ENCODE measurements at regions not wholly inside any gene's neighbourhood (a gene's known extent, or its start where the extent isn't known, plus 50 kb on each side); places are given as distances from the start of the nearest gene placed in this dataset.
A peak's percentile ranks its signal among the peaks of the same experiment; 100 is the strongest.

GRCh38 chr17:77266891-77267341 is 126.1 kb downstream of the SEC14L1 start:
- DNase-seq (ENCODE audit: low read depth) = no peak

DNA sequence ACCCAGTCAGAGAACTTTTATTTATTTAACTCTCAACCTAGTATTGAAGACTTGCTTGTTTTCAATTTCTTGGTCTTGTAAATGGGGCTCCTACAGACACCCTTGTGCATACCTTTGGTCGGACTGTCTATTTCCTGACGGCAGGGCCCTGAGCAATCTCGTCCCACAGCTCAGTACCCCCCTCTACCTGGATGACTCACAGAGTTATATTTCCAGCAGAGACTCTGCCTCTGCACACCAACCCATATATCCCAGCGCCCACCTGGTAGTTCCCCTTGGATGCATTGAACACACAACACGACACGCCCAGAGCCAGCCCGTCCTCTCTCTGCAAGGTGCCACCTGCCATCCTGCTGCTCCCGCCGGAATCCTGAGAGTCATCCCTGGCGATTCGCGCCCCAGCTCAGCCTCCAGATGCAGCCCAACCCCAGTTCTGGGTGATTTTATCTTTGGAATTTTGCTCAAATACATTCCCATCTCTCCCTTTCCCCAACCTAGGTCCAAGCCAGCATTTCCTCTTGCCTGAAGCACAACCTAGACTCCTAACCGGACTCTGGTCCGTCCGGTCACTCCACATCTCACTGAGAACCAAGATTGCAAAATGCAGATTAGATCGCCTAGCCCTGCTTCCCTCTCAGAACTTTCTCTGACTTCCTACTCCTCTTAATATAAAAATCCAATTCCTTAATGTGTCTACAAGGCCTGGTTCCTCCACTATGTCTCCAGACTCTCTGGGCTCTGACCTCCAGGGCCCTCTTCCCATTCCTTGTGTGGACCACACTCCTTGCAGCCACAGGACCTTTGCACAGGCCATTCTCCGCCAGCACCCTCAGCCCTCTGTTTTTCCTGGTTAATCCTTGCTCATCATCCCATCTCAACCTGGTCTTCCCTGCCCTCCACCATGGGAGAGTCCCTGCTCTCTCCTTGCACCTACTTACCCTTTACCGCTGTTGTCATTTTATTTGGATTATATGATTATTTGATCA is 129.2 kb downstream of the SEC14L1 start:
- no peak for DNase-seq (ENCODE audit: low read depth)

- DNase-seq (ENCODE audit: low read depth) = no peak
Measured at GRCh38 chr17:77271411-77271810, 130.6 kb downstream of the SEC14L1 start.

DNA sequence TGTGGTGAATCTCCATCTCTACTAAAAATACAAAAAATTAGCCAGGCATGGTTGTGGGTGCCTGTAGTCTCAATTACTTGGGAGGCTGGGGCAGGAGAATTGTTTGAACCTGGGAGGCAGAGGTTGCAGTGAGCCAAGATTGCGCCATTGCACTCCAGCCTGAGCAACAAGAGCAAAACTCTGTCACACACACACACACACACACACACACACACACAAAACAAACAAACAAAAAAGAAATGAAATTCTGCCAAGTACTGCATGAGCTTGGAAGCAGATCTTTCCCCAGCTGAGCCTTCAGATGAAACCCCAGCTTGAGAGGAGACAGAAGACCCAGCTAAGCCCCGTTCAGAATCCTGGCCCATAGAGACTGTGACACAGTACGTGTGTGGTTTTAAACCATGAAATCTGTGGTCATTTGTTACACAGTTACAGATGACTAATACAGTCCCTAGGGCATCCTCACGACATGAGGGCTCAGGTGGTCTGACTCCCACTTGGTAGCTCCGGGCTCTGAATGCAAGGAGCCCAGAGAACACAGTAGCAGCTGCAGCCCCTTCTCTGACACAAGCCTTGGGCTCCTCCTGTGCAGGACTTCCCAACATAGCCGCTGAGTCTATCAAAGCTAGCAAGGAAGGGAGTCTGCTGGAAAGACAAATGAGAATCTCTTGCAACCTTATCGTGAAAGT is 132.8 kb downstream of the SEC14L1 start:
- DNase-seq (ENCODE audit: low read depth) = no peak

- no peak for DNase-seq (ENCODE audit: low read depth)
Measured at GRCh38 chr17:77274096-77274845, 133.5 kb downstream of the SEC14L1 start.

DNA sequence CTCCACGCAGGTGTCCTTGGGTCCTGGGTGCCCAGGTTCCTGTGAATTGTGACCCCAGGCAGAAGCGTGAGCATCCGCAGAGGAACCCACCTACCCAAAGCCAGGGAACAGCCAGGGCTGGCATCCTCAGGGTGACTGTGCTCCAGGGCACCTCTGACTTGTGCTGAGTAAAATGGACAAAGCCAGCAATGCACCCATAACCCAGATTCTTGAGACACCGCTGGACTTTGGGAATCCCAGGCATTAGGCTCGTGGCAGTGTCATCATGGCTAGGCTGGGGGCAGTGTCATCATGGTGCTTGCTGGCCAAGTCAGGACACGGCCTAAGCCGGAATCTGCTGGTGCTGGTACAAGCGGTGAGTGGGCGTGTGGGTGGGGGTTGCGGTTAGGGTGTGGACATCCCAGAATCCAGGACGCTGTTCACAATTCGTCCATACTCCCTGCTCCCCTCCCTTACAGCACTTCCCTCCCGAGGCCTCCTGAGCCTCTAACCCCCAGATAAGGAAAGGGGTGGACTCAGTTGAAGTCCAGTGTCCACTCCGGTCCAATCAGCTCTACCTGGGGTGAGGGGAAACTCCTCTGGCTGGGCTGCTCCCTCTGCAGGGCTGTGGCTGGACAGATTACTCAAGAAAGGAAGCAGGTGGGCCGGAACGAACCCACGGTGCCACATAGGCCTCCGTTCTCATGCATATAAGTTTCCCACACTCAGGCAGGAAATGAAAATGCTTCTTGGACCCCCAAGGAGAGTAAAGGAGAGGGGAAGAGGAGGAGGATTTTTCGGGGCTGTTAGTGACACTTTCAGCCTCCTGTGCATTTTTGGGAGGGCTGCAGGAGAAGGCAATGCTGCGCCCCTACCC is 138.9 kb downstream of the SEC14L1 start:
- DNase-seq (ENCODE audit: low read depth) = no peak

- no peak for DNase-seq (ENCODE audit: low read depth)
Measured at GRCh38 chr17:77280304-77281121, 139.7 kb downstream of the SEC14L1 start.

GRCh38 chr17:77281122-77281903 is 140.5 kb downstream of the SEC14L1 start:
- peak; percentile 60 for DNase-seq (ENCODE audit: low read depth)

DNA sequence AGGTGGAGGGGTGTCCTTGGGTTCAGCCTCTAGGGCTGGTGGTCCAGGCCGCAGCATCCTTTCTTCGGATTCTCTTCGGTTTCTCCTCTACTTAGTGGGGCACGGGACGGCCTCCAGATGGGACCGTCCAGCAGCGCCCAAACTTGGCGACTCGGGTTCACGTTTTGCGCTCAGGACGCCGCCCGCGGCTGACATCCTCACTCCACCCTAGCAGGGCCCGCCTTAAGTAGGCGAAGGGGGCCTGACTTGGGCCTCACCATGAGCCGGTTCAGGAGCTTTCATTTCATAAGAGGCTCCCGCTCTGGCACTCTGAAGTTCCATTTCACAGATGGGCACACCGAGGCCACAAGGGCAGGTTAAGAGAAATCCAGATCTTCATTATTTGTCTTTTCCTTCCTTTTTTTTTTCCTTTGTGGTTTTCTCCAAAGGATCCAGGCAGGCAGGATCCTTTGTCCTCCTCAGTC is 141.2 kb downstream of the SEC14L1 start:
- no peak for DNase-seq (ENCODE audit: low read depth)

- no peak for DNase-seq (ENCODE audit: low read depth)
Measured at GRCh38 chr17:77282524-77283515, 142.1 kb downstream of the SEC14L1 start.

GRCh38 chr17:77284023-77284617 is 143.4 kb downstream of the SEC14L1 start:
- DNase-seq (ENCODE audit: low read depth) = no peak

DNA sequence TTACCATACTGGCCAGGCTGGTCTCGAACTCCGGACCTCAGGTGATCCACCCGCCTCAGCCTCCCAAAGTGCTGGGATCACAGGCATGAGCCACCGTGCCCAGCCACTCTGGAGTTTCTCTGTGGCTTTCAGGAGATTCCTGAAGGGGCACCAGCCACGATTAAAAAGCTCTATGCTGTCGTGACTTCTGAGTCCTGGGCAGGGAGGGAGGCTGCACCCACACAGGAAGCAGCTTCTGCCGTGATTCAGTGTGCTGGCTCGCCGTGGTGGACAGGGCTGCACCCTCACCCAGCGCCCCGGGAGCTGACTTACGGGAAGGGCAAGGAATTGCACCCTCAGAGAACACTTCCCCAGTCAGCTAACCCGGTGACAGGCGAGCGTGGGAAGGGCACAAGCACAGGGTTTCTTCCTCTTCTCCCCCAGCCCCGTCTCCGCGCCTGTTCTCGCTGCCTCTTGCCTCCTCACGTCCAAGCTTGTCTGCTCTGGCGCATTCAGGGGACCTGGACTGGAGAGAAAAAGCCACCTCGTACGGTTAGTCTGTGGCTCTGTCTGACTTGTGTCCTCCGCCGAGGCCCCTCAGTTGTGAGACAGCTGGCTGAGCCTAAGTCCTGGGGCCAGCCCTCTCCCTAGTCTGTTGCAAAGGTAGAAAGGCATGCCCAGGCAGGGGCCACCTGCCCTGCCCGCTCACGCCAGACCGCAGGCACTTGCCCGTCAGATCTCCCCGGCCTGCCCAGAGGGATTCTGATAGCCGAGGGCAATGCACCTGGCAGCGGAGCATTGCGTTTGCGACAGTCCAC is 145.0 kb downstream of the SEC14L1 start:
- no peak for DNase-seq (ENCODE audit: low read depth)

- no peak for DNase-seq (ENCODE audit: low read depth)
Measured at GRCh38 chr17:77286391-77286640, 145.5 kb downstream of the SEC14L1 start.

GRCh38 chr17:77286641-77287431 is 146.1 kb downstream of the SEC14L1 start:
- DNase-seq (ENCODE audit: low read depth) = no peak

DNA sequence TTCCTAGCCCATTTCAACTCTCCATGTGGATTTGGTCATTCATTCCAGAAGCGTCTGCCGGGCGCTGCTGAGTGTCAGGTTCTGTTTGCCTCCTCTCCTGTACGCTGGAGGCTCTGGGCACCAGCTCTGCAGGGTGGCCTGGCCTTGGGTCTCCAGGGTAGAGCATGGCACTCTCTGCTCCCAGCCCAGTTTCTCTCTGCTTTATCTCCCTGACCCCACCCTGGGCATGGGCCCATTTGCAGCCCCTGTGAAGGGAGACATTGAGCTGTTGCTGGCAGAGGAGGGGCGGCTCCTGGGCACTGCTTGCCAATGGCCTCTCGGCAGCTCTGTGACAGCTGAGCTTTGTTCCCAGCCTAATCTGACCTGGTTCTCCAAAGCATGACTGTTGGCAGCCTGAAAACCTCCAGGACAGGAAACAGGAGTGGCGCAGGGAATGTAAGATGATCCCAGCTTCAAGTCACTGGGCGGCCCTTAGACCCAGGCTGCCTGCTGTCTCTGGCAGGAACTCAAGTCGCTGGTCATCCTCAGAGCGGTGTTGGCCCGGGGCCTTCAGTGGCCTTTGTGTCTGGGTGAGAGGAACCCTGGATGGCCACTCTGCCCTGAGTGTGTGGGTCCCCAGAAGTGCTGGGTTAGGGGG is 146.8 kb downstream of the SEC14L1 start:
- DNase-seq (ENCODE audit: low read depth) = no peak

DNA sequence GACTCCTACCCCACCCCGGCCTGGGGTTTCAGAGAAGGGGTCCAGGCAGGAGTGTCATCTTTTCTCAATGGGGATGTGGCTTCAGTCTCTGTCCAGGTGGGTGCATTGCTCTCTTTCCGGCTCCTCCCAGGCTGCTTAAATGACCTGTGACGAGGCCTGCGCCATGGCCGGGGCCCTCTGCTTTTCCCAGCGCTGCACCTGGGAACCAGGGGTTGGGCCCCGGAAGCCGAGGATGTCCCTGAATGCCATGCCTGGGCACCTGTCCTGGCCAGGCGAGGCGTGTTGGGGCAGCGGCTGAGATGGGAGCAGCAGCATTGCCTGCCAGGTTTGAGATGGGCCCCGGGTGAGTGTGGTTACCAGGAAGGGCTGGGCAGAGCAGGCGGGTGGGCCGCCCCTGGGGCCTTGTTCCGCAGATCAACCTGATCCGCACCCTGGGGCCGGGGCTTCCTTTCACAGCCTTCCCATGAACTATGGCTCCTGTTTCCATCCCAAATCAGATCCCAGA is 147.4 kb downstream of the SEC14L1 start:
- no peak for DNase-seq (ENCODE audit: low read depth)

Measured in T follicular helper cell (primary cell).